Loucy (cell line): ENCODE measurements at regions not wholly inside any gene's neighbourhood (a gene's known extent, or its start where the extent isn't known, plus 50 kb on each side); places are given as distances from the start of the nearest gene placed in this dataset.

ENCODE experiments used
- H2AFZ ChIP-seq: fragments of 200-600 bp; sonication (generic); 2 replicates; pipeline ENCODE4 v1.6.0; 2016; ENCODE audit warnings: antibody characterized with exemption, mild to moderate bottlenecking, low read length, moderate library complexity
- H3F3A ChIP-seq: fragments of 200-600 bp; 2 replicates; pipeline ENCODE4 v1.6.0; 2016; ENCODE audit warnings: antibody characterized with exemption, low read depth, mild to moderate bottlenecking
- H3K27me3 ChIP-seq: fragments of 200-600 bp; sonication (generic); 2 replicates; pipeline ENCODE4 v1.6.1; 2014; ENCODE audit warnings: low read length, mild to moderate bottlenecking; ENCODE audit not compliant: insufficient read depth, poor library complexity, severe bottlenecking
- H3K36me3 ChIP-seq: fragments of 200-600 bp; sonication (generic); 2 replicates; pipeline ENCODE4 v1.6.1; 2016; ENCODE audit warnings: low read length; ENCODE audit not compliant: insufficient read depth
- H3K4me1 ChIP-seq: fragments of 200-600 bp; sonication (generic); 2 replicates; pipeline ENCODE4 v1.5.1; 2014; ENCODE audit warnings: low read length, mild to moderate bottlenecking; ENCODE audit not compliant: insufficient read depth, poor library complexity, severe bottlenecking
- H3K4me2 ChIP-seq: fragments of 200-600 bp; sonication (generic); 2 replicates; pipeline ENCODE4 v1.6.0; 2014; ENCODE audit warnings: antibody characterized with exemption, low read length, low read depth, mild to moderate bottlenecking; ENCODE audit not compliant: poor library complexity, severe bottlenecking
- H3K4me3 ChIP-seq: fragments of 200-600 bp; sonication (generic); 2 replicates; pipeline ENCODE4 v1.5.1; 2014; ENCODE audit warnings: low read length, mild to moderate bottlenecking, mixed read lengths; ENCODE audit not compliant: poor library complexity, severe bottlenecking
- H3K79me2 ChIP-seq: fragments of 200-600 bp; sonication (generic); 2 replicates; pipeline ENCODE4 v1.6.1; 2014; ENCODE audit warnings: low read length; ENCODE audit not compliant: insufficient read depth
- H3K9ac ChIP-seq: fragments of 200-600 bp; sonication (generic); 2 replicates; pipeline ENCODE4 v1.6.0; 2014; ENCODE audit warnings: mild to moderate bottlenecking, low read depth, low read length, moderate library complexity; ENCODE audit not compliant: poor library complexity, severe bottlenecking
- H3K9me2 ChIP-seq: fragments of 200-600 bp; sonication (generic); replicated peaks from 2 replicates; pipeline ENCODE4 v1.6.1; 2016; ENCODE audit warnings: low read depth, low read length, mixed read lengths
- H3K9me3 ChIP-seq: fragments of 200-600 bp; sonication (generic); 2 replicates; pipeline ENCODE4 v1.6.1; 2014; ENCODE audit warnings: mild to moderate bottlenecking, antibody characterized with exemption, low read length, low read depth; ENCODE audit not compliant: insufficient read depth
- H4K20me1 ChIP-seq: fragments of 200-600 bp; sonication (generic); 2 replicates; pipeline ENCODE4 v1.6.0; 2014; ENCODE audit warnings: antibody characterized with exemption, low read length, mild to moderate bottlenecking; ENCODE audit not compliant: insufficient read depth, poor library complexity, severe bottlenecking
- EZH2phosphoT487 ChIP-seq: fragments of 200-600 bp; IDR thresholded peaks from 2 replicates; pipeline ENCODE4 v1.6.1; 2018; ENCODE audit warnings: antibody characterized with exemption, mild to moderate bottlenecking, moderate library complexity, borderline replicate concordance
- TF ChIP-seq, protein P1 (sequence below): fragments of 200-600 bp; sonication (generic); conservative IDR thresholded peaks from 2 replicates; pipeline ENCODE4 v1.5.1; 2014; ENCODE audit warnings: mild to moderate bottlenecking, antibody characterized with exemption, low read length

DNA sequence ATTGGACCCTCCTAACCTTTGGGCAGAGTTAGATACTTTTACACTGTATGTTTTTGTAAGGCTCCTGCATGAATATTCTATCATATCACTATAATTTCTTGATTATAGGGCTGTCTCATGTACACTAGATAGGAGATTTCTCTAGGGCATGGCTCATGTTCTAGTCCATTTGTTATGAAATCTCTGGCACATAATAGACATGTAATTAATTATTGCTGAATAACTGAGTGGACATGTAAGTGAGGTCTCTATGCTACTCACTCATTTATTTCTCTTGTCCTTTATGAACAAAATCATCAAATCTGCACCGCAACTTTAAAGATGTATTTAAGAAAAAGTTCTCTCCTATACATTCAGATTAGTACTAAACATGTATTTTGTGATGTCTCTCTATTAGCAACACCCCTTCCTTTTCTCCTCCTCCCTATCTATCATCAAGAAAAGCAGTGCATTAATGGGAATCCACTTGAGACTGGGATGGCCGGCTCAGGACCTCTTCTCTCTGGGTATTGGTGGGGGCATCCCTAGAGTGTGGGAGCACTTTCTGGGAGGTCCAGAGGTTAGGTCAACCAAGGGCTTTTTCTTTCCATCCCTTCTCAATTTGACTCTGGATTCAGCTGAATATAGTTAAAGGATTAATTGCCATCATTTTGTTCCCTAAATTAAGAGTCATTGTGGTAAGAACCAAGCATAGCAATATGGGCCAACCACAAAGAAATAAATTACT lies 168.0 kb upstream of the HMGA2 start:
- no peaks in the 10 kb centered on the region for H4K20me1 ChIP-seq
- no peak overlapping the region for H2AFZ ChIP-seq
- no peaks in the 10 kb centered on the region for H3K79me2 ChIP-seq
- 0 out of 2 replicates have a peak, but pooled peaks cover 2% of the 10 kb centered on the region for H3F3A ChIP-seq
- H3K27me3 ChIP-seq, result no peaks in the 10 kb centered on the region
- H3K4me3 ChIP-seq, result no peak overlapping the region
- H3K36me3 ChIP-seq, result no peaks in the 10 kb centered on the region
- no peaks in the 10 kb centered on the region for H3K9me2 ChIP-seq
- peak overlapping the region; percentile 55 for H3K4me2 ChIP-seq
- H3K4me1 ChIP-seq, result peaks cover 18% of the 10 kb centered on the region
- TF ChIP-seq, protein P1, sequence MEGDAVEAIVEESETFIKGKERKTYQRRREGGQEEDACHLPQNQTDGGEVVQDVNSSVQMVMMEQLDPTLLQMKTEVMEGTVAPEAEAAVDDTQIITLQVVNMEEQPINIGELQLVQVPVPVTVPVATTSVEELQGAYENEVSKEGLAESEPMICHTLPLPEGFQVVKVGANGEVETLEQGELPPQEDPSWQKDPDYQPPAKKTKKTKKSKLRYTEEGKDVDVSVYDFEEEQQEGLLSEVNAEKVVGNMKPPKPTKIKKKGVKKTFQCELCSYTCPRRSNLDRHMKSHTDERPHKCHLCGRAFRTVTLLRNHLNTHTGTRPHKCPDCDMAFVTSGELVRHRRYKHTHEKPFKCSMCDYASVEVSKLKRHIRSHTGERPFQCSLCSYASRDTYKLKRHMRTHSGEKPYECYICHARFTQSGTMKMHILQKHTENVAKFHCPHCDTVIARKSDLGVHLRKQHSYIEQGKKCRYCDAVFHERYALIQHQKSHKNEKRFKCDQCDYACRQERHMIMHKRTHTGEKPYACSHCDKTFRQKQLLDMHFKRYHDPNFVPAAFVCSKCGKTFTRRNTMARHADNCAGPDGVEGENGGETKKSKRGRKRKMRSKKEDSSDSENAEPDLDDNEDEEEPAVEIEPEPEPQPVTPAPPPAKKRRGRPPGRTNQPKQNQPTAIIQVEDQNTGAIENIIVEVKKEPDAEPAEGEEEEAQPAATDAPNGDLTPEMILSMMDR, result no peak
- no peak for TF ChIP-seq EZH2phosphoT487
- no peaks in the 10 kb centered on the region for H3K9me3 ChIP-seq
- H3K9ac ChIP-seq, result no peak overlapping the region

- Histone ChIP-seq H2AFZ (no peak overlapping the region), H3K36me3 (no peaks in the 10 kb centered on the region), H3K4me1 (peaks cover 18% of the 10 kb centered on the region), H3K9ac (no peak overlapping the region), H3K27me3 (no peaks in the 10 kb centered on the region), H3K9me2 (no peaks in the 10 kb centered on the region), H3K9me3 (no peaks in the 10 kb centered on the region), H3F3A (0 out of 2 replicates have a peak, but pooled peaks cover 2% of the 10 kb centered on the region), H3K79me2 (no peaks in the 10 kb centered on the region), H3K4me3 (peak overlapping the region; percentile 19), H3K4me2 (peak overlapping the region; percentile 55), H4K20me1 (no peaks in the 10 kb centered on the region)
- TF ChIP-seq, protein P1, result no peak
- TF ChIP-seq EZH2phosphoT487, result no peak
These were observed 167.4 kb upstream of the HMGA2 start for GRCh38 chr12:65656891-65657351.

- Histone ChIP-seq H3K79me2 (no peaks in the 10 kb centered on the region), H3K4me1 (peaks cover 18% of the 10 kb centered on the region), H3K9ac (no peak overlapping the region), H4K20me1 (no peaks in the 10 kb centered on the region), H3K9me2 (no peaks in the 10 kb centered on the region), H3K27me3 (no peaks in the 10 kb centered on the region), H3K9me3 (no peaks in the 10 kb centered on the region), H3K36me3 (no peaks in the 10 kb centered on the region), H3F3A (0 out of 2 replicates have a peak, but pooled peaks cover 2% of the 10 kb centered on the region), H3K4me3 (peak overlapping the region; percentile 19), H2AFZ (no peak overlapping the region), H3K4me2 (peak overlapping the region; percentile 55)
- TF ChIP-seq, protein P1, result no peak
- no peak for TF ChIP-seq EZH2phosphoT487
These were observed 166.6 kb upstream of the HMGA2 start for GRCh38 chr12:65657635-65658034.
